ENCODE measurements at regions not wholly inside any gene's neighbourhood (a gene's known extent, or its start where the extent isn't known, plus 50 kb on each side); places are given as distances from the start of the nearest gene placed in this dataset.

DNA sequence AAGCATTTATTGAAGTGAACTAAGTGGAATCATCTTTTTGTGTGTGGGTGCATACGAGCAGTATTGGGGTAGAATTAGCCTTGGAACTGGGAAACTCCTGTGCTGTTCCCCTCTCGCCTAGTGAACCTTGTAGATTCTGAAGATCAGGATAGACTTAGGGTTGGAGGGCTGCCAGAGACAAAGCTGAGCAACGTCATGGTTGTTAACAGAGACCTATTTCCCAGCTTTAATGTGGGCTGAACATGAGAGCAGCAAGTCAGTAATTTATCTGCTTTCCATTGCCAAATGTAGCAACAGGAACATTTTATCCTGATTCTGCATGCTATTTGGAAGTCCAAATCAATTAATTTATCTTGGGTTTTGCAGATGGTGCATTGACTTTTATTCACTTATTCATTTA, 246.6 kb downstream of the IL20RB start:
- no peaks in the 10 kb centered on the region for H3K36me3 ChIP-seq (ENCODE audit: control insufficient read depth, insufficient read depth, low read length)
- no peak overlapping the region for H3K27ac ChIP-seq (ENCODE audit: low read depth, low read length, severe bottlenecking)
- H3K4me3 ChIP-seq (ENCODE audit: extremely low read depth, insufficient read depth, low read length, poor library complexity, severe bottlenecking), result no peak overlapping the region
- WGBS, 2 experiments (ENCODE audit: insufficient coverage in 2 of 2), result 89 to 95% methylated on average over 3 of the region's 3 CpGs
- H3K4me1 ChIP-seq (ENCODE audit: control insufficient read depth, insufficient read depth, low read length, poor library complexity, severe bottlenecking), result peaks cover 5% of the 10 kb centered on the region
- no peaks in the 10 kb centered on the region for H3K9me3 ChIP-seq (ENCODE audit: control insufficient read depth, low read length)

DNA sequence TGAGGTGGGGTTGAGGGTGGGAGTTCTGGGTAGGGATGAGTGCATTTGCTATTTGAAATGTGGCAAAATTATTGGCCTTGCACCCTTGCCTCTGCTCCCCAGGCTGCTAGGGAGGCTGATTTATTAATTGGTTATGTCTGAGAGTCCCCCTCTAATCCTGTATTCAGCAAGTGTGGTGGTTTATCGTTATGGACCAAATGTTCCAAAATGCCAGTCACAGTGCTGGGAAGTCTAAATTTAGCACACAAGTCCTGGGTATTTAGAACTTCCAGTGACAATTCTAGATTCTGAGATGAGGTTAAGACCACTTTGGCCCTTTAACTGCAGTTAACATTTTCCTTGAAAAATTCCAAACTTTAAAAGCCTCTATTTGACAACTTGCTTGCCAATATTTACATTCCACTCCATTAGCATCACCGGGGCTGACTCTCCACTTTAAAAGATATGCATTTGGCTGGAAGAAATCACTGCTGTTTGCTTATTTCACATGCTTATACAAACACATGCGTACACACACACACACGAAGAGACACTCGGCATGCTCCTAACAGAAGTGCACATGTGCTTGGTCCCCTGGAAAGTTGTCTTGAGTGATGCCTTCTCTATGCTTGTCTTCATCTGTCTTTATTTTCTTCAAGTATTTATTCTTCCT, 247.7 kb downstream of the IL20RB start:
- Histone ChIP-seq H3K9me3 (ENCODE audit: control insufficient read depth, low read length) (no peaks in the 10 kb centered on the region), H3K27ac (ENCODE audit: low read depth, low read length, severe bottlenecking) (no peak overlapping the region), H3K4me1 (ENCODE audit: control insufficient read depth, insufficient read depth, low read length, poor library complexity, severe bottlenecking) (peaks cover 5% of the 10 kb centered on the region), H3K4me3 (ENCODE audit: extremely low read depth, insufficient read depth, low read length, poor library complexity, severe bottlenecking) (no peak overlapping the region), H3K36me3 (ENCODE audit: control insufficient read depth, insufficient read depth, low read length) (no peaks in the 10 kb centered on the region)
- 71 to 93% methylated on average over 2 to 5 of the region's 5 CpGs for WGBS, 2 experiments (ENCODE audit: insufficient coverage in 2 of 2)

DNA sequence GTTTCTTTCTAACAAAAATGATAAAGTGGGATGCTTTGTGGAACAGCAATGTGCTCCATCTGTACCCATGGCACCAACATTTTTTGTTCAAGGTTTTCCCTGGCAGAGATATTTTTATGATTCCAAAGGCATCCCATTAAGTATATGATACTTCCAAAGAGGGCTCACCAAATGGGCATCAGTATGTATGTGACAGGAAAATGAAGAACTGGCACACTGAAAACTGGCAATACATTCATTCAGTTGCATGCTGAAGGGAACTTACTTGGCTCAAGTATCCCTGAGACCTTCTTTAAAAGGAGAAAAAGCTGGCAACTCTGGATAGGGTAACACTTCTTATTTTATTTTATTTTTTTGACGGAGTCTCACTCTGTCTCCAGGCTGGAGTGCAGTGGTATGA, 249.8 kb downstream of the IL20RB start:
- no peaks in the 10 kb centered on the region for H3K9me3 ChIP-seq (ENCODE audit: control insufficient read depth, low read length)
- H3K4me1 ChIP-seq (ENCODE audit: control insufficient read depth, insufficient read depth, low read length, poor library complexity, severe bottlenecking), result peaks cover 5% of the 10 kb centered on the region
- H3K36me3 ChIP-seq (ENCODE audit: control insufficient read depth, insufficient read depth, low read length), result no peaks in the 10 kb centered on the region
- no peak overlapping the region for H3K27ac ChIP-seq (ENCODE audit: low read depth, low read length, severe bottlenecking)
- 83 to 100% methylated on average over 1 of the region's 1 CpG for WGBS, 2 experiments (ENCODE audit: insufficient coverage in 2 of 2)
- no peak overlapping the region for H3K4me3 ChIP-seq (ENCODE audit: extremely low read depth, insufficient read depth, low read length, poor library complexity, severe bottlenecking)

DNA sequence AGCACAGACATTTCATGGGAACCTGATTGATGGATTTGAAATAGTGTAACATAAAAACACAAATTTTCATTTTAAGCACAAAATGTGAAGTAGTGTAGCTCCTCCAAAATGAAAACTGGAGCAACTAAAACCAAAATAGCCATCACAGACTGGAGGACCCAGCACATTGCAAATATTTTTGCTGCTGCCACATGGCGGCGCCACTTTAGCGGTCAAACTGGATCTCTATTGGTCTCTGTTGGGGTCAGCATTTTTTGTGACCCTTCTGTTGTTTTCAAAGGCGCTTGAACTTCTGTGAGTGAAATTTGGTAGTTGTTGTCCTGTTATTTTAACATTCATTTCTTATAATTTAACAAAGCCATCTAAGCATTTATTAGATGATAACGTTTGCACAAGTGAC, 259.9 kb downstream of the IL20RB start:
- Histone ChIP-seq H3K4me3 (ENCODE audit: extremely low read depth, insufficient read depth, low read length, poor library complexity, severe bottlenecking) (no peak overlapping the region), H3K27ac (ENCODE audit: low read depth, low read length, severe bottlenecking) (no peak overlapping the region), H3K9me3 (ENCODE audit: control insufficient read depth, low read length) (no peaks in the 10 kb centered on the region), H3K4me1 (ENCODE audit: control insufficient read depth, insufficient read depth, low read length, poor library complexity, severe bottlenecking) (no peaks in the 10 kb centered on the region), H3K36me3 (ENCODE audit: control insufficient read depth, insufficient read depth, low read length) (no peaks in the 10 kb centered on the region)
- WGBS, 2 experiments (ENCODE audit: insufficient coverage in 2 of 2), result no CpG with 5 or more reads among the region's 5 CpGs

DNA sequence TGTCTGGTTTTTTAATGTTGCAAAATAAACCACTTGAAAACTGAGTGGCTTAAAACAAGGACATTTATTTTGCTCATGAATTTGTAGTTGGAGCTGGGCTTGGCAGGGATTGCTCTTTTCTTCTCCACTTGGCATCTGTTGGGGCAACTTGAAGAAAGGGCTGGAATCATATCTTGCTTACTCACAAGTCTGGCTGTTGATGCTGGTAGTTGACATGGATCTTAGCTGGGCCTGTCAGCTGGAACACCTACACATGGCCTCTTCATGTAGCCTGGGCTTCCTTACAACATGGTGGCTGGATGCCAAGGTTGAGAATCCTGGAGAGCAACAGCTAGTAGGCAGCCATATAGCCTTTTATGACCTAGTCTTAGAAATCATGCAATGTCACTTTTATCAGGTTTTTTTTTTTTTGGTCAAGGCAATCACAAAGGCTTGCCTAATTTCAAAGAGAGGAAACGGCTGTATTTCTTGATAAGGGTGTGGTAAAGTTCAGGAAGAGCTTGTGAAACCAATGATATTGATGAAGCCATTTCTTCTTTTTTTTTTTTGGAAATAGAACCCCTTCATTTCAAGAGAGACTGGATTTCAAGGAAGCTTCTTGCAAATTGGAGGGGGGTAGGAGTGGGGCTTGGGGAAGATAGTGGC, 262.1 kb downstream of the IL20RB start:
- H3K9me3 ChIP-seq (ENCODE audit: control insufficient read depth, low read length), result no peaks in the 10 kb centered on the region
- 80% methylated on average over 1 of the region's 1 CpG; no CpG with 5 or more reads in 1 of the 2 experiments for WGBS, 2 experiments (ENCODE audit: insufficient coverage in 2 of 2)
- H3K27ac ChIP-seq (ENCODE audit: low read depth, low read length, severe bottlenecking), result no peak overlapping the region
- H3K4me1 ChIP-seq (ENCODE audit: control insufficient read depth, insufficient read depth, low read length, poor library complexity, severe bottlenecking), result no peaks in the 10 kb centered on the region
- no peaks in the 10 kb centered on the region for H3K36me3 ChIP-seq (ENCODE audit: control insufficient read depth, insufficient read depth, low read length)
- H3K4me3 ChIP-seq (ENCODE audit: extremely low read depth, insufficient read depth, low read length, poor library complexity, severe bottlenecking), result no peak overlapping the region

DNA sequence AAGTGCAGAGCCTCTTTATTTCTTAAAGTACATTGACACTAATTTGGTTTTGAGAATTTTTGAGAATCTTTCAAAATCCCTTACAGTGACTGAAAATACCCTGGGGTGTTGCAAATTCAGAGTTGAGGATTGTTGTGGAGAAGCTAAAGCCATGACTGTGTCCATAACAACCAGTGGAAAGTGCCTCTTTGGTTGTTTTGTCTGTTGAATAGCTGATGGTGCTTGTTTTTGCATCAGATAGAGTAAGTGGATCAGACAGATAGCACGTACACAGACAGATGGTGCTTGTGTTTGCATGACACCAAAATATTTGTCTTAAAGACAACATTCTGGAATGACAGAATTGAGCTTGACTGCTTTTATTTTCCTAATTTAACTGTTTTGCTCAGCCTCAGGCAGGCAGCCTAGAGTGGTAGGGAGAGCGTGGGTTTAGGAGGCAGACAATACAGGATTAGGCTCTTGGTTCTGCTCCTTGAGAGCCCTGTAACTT, 265.0 kb downstream of the IL20RB start:
- Histone ChIP-seq H3K27ac (ENCODE audit: low read depth, low read length, severe bottlenecking) (no peak overlapping the region), H3K4me1 (ENCODE audit: control insufficient read depth, insufficient read depth, low read length, poor library complexity, severe bottlenecking) (no peaks in the 10 kb centered on the region), H3K4me3 (ENCODE audit: extremely low read depth, insufficient read depth, low read length, poor library complexity, severe bottlenecking) (no peak overlapping the region), H3K36me3 (ENCODE audit: control insufficient read depth, insufficient read depth, low read length) (no peaks in the 10 kb centered on the region), H3K9me3 (ENCODE audit: control insufficient read depth, low read length) (no peaks in the 10 kb centered on the region)
- 93 to 100% methylated on average over 1 to 2 of the region's 2 CpGs for WGBS, 2 experiments (ENCODE audit: insufficient coverage in 2 of 2)

DNA sequence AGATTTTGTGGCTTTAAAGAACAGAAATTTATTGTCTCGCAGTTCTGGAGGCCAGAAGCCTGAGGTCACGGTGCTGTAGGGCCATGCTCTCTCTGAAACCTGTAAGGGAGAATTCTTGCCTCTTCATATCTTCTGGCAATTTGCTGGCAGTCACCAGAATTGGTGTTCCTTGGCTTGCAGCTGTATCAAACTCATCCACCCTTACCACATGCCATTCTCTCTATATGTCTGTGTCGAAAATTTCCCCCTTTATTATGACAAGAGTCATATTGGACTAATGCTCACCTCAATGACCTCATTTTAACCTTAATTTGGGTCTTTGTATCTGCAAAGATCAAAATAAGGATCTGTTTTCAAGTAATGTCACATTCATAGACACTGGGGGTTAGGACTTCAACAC, 266.7 kb downstream of the IL20RB start:
- H3K9me3 ChIP-seq (ENCODE audit: control insufficient read depth, low read length), result no peaks in the 10 kb centered on the region
- no peaks in the 10 kb centered on the region for H3K36me3 ChIP-seq (ENCODE audit: control insufficient read depth, insufficient read depth, low read length)
- WGBS, 2 experiments (ENCODE audit: insufficient coverage in 2 of 2), result 92 to 100% methylated on average over 2 to 3 of the region's 3 CpGs
- no peaks in the 10 kb centered on the region for H3K4me1 ChIP-seq (ENCODE audit: control insufficient read depth, insufficient read depth, low read length, poor library complexity, severe bottlenecking)
- H3K4me3 ChIP-seq (ENCODE audit: extremely low read depth, insufficient read depth, low read length, poor library complexity, severe bottlenecking), result no peak overlapping the region
- H3K27ac ChIP-seq (ENCODE audit: low read depth, low read length, severe bottlenecking), result no peak overlapping the region

DNA sequence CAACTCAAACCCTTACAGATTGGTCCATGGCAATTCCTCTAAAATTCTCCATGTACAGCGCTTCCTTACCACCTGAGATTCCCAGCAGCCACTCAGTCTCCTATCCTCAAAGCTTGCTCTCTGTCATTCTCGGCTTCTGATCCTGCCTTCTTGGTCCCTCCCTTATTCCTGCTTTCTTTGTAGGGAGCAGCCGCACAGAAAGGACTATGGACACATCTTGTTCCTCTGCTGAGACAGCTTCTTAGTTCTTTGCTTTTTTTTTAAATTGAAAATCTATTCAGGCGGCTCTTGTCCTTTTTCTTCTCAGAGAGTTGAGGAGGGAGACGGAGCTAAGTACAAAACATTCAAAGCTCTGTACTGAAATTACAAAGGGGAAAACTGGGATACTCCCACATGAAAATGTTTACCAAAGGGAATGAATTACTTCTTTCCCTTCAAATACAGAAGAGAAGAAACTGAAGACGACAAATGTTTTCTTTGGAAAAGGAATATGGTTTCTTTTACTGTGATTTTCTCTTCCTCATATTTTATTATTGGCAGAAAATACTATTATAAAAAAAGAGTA, 285.1 kb downstream of the IL20RB start:
- 80 to 83% methylated on average over 2 to 3 of the region's 6 CpGs for WGBS, 2 experiments (ENCODE audit: insufficient coverage in 2 of 2)
- H3K4me1 ChIP-seq (ENCODE audit: control insufficient read depth, insufficient read depth, low read length, poor library complexity, severe bottlenecking), result no peaks in the 10 kb centered on the region
- no peaks in the 10 kb centered on the region for H3K9me3 ChIP-seq (ENCODE audit: control insufficient read depth, low read length)
- no peaks in the 10 kb centered on the region for H3K36me3 ChIP-seq (ENCODE audit: control insufficient read depth, insufficient read depth, low read length)
- no peak overlapping the region for H3K27ac ChIP-seq (ENCODE audit: low read depth, low read length, severe bottlenecking)
- H3K4me3 ChIP-seq (ENCODE audit: extremely low read depth, insufficient read depth, low read length, poor library complexity, severe bottlenecking), result no peak overlapping the region

DNA sequence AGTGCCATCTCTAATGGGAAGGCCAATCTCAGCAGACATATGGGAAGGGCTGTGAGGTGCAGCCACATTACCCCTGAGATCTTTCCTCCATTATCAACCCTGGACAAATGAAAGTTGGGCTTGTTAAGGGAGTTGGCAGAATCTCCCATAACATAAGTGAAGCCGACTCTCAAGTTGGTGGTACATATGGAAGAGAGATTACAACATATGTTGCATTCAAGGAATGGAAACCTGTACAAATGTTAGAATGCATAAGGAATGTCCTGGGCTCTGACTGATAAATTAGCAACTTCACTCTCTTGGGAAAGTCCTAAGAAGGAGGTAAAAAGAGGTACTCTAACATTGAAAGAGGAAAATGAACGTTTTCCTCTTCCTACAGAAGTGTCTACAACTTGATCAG, 288.7 kb downstream of the IL20RB start:
- WGBS, 2 experiments (ENCODE audit: insufficient coverage in 2 of 2), result 80 to 83% methylated on average over 1 of the region's 2 CpGs
- Histone ChIP-seq H3K4me3 (ENCODE audit: extremely low read depth, insufficient read depth, low read length, poor library complexity, severe bottlenecking) (no peak overlapping the region), H3K27ac (ENCODE audit: low read depth, low read length, severe bottlenecking) (no peak overlapping the region), H3K4me1 (ENCODE audit: control insufficient read depth, insufficient read depth, low read length, poor library complexity, severe bottlenecking) (no peaks in the 10 kb centered on the region), H3K36me3 (ENCODE audit: control insufficient read depth, insufficient read depth, low read length) (no peaks in the 10 kb centered on the region), H3K9me3 (ENCODE audit: control insufficient read depth, low read length) (no peaks in the 10 kb centered on the region)

DNA sequence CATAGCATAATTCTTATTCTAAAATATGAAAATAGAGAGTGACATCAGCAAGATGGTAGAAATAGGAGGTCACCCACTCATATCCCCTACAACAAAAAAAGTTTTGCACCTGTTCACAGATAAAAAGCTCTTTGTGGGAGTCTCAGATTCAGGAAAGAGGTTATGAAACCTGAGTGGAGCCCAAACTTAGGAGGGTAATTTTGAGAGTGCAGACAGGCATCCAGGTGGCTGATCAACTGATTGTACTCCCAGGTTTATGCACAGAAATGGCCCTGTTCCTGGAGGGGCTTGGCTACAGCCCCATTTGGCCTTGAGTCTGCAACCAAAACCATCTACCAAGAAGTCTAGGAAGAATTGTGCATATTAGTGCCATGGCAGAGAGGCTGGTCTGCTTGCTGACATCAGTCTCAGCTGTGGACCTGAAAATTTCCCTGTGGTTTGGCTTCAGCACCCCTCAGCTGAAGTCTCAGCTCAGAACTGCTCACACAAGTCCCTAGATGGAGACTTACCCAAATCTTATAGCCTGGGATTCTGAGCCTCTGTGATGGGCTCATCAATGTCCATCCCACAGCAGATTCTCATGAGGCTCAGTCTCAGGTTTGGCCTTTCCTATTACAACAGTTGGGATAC, 291.6 kb downstream of the IL20RB start:
- Histone ChIP-seq H3K9me3 (ENCODE audit: control insufficient read depth, low read length) (peaks cover 5% of the 10 kb centered on the region), H3K36me3 (ENCODE audit: control insufficient read depth, insufficient read depth, low read length) (no peaks in the 10 kb centered on the region), H3K4me3 (ENCODE audit: extremely low read depth, insufficient read depth, low read length, poor library complexity, severe bottlenecking) (no peak overlapping the region), H3K27ac (ENCODE audit: low read depth, low read length, severe bottlenecking) (no peak overlapping the region), H3K4me1 (ENCODE audit: control insufficient read depth, insufficient read depth, low read length, poor library complexity, severe bottlenecking) (no peaks in the 10 kb centered on the region)

DNA sequence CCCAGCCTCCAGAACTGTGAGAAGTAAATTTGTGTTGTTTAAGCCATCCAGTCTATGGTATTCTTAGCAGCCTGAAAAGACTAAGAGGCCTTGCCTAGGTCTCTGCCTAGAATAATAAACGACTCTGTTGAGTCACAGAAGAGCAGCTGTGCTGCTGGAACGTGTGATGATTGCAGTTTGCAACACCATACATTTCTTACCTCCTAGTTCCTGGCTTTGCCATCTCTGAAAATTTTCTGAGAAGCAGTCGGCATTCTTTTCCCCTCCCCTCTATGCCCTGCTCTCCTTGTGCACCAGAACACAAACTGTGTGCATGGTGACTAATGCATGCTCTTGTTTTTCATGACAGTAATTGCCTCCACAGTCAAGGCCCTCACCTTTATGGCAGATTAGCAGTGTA, 301.3 kb downstream of the IL20RB start:
- Histone ChIP-seq H3K9me3 (ENCODE audit: control insufficient read depth, low read length) (no peaks in the 10 kb centered on the region), H3K4me3 (ENCODE audit: extremely low read depth, insufficient read depth, low read length, poor library complexity, severe bottlenecking) (no peak overlapping the region), H3K27ac (ENCODE audit: low read depth, low read length, severe bottlenecking) (peak overlapping the region; percentile 1), H3K4me1 (ENCODE audit: control insufficient read depth, insufficient read depth, low read length, poor library complexity, severe bottlenecking) (no peaks in the 10 kb centered on the region), H3K36me3 (ENCODE audit: control insufficient read depth, insufficient read depth, low read length) (no peaks in the 10 kb centered on the region)
- WGBS, 2 experiments (ENCODE audit: insufficient coverage in 2 of 2), result 78 to 88% methylated on average over 3 of the region's 3 CpGs
